Activated naive CD4-positive, alpha-beta T cell treated with anti-CD3 and anti-CD28 coated beads, Interleukin-2, amount 10 ng/mL, durations not matched to agents 7 days and 5 days (primary cell): ENCODE measurements at regions not wholly inside any gene's neighbourhood (a gene's known extent, or its start where the extent isn't known, plus 50 kb on each side); places are given as distances from the start of the nearest gene placed in this dataset.
"Not testable (repeated sequence)": the region's sequence is repeated elsewhere in the genome, so short reads cannot be mapped to it uniquely, and the experiment has no call there.

Experiments
- CTCF ChIA-PET: fragments of 350-600 bp; sonication (Branson Sonifier 250); formaldehyde crosslinking; loops from one replicate; lab custom pipeline; 2021; ENCODE audit warnings: antibody characterized with exemption; lab: Charles Lee
- DNase-seq: peaks from one replicate; pipeline ENCODE4 v3.0.0-alpha.2; 2020
- H3K27ac Mint-ChIP-seq: one replicate; pipeline ENCODE4 v1.8.0; 2021; ENCODE audit warnings: mild to moderate bottlenecking, moderate library complexity, mixed read lengths
- H3K27me3 Mint-ChIP-seq: one replicate; pipeline ENCODE4 v1.8.0; 2021; ENCODE audit warnings: mild to moderate bottlenecking, mixed read lengths
- H3K36me3 Mint-ChIP-seq: one replicate; pipeline ENCODE4 v1.8.0; 2021; ENCODE audit warnings: mixed read lengths
- H3K4me1 Mint-ChIP-seq: one replicate; pipeline ENCODE4 v1.8.0; 2021; ENCODE audit warnings: mixed read lengths
- H3K4me3 Mint-ChIP-seq: one replicate; pipeline ENCODE4 v1.8.0; 2021; ENCODE audit warnings: mild to moderate bottlenecking, moderate library complexity, mixed read lengths
- H3K9me3 Mint-ChIP-seq: one replicate; pipeline ENCODE4 v1.8.0; 2021; ENCODE audit warnings: mixed read lengths

GRCh38 chr2:125224188-125224587, 1199.1 kb downstream of the CNTNAP5 start:
- H3K4me3 Mint-ChIP-seq = no peak overlapping the region
- CTCF ChIA-PET = no interaction called here
- no peak overlapping the region for H3K27ac Mint-ChIP-seq
- no peaks in the 10 kb centered on the region for H3K36me3 Mint-ChIP-seq
- H3K9me3 Mint-ChIP-seq = peaks cover 12% of the 10 kb centered on the region
- no peak for DNase-seq
- H3K4me1 Mint-ChIP-seq = no peaks in the 10 kb centered on the region
- no peaks in the 10 kb centered on the region for H3K27me3 Mint-ChIP-seq

GRCh38 chr2:125224830-125225229, 1199.7 kb downstream of the CNTNAP5 start:
- peaks cover 12% of the 10 kb centered on the region for H3K9me3 Mint-ChIP-seq
- H3K4me3 Mint-ChIP-seq = no peak overlapping the region
- no peak for DNase-seq
- no peaks in the 10 kb centered on the region for H3K4me1 Mint-ChIP-seq
- no peaks in the 10 kb centered on the region for H3K27me3 Mint-ChIP-seq
- CTCF ChIA-PET = no interaction called here
- no peak overlapping the region for H3K27ac Mint-ChIP-seq
- no peaks in the 10 kb centered on the region for H3K36me3 Mint-ChIP-seq

GRCh38 chr2:125227843-125228392, 1202.8 kb downstream of the CNTNAP5 start:
- H3K4me3 Mint-ChIP-seq = no peak overlapping the region
- H3K27ac Mint-ChIP-seq = no peak overlapping the region
- H3K9me3 Mint-ChIP-seq = peaks cover 10% of the 10 kb centered on the region
- CTCF ChIA-PET = interaction anchor here (0.8 kb wide), 1 partner anchor 1148 kb away, joined by 4 read pairs; no protein-coding TSS in a partner anchor
- DNase-seq = no peak
- no peaks in the 10 kb centered on the region for H3K36me3 Mint-ChIP-seq
- no peaks in the 10 kb centered on the region for H3K4me1 Mint-ChIP-seq
- no peaks in the 10 kb centered on the region for H3K27me3 Mint-ChIP-seq

DNA sequence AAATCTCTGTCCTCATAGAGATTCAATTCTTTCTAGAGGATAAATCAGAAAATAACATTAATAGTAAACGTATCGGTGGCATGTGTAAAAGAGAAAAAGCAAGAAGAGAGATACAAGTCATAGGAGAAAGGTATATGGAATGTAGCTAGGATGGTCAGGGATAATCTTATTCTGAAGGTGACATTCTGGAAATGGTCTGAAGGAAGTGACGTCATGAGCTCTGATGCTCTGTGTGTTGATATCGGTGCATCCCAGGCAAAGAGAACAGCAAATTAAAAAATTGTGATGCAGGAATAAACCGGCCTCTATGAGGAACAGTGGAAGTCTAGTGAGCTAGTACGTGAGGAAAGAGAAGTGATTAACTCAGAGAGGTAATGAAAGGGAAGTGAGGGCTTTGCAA, 1215.8 kb downstream of the CNTNAP5 start:
- Mint-ChIP-seq H3K9me3 (peaks cover 13% of the 10 kb centered on the region), H3K4me3 (no peak overlapping the region), H3K27me3 (no peaks in the 10 kb centered on the region), H3K27ac (no peak overlapping the region), H3K36me3 (no peaks in the 10 kb centered on the region), H3K4me1 (no peaks in the 10 kb centered on the region)
- no peak for DNase-seq
- CTCF ChIA-PET = no interaction called here

GRCh38 chr2:125243074-125243473, 1218.0 kb downstream of the CNTNAP5 start:
- no peaks in the 10 kb centered on the region for H3K4me1 Mint-ChIP-seq
- peaks cover 12% of the 10 kb centered on the region for H3K9me3 Mint-ChIP-seq
- CTCF ChIA-PET = no interaction called here
- H3K4me3 Mint-ChIP-seq = no peak overlapping the region
- no peak overlapping the region for H3K27ac Mint-ChIP-seq
- no peaks in the 10 kb centered on the region for H3K27me3 Mint-ChIP-seq
- H3K36me3 Mint-ChIP-seq = no peaks in the 10 kb centered on the region
- no peak for DNase-seq

DNA sequence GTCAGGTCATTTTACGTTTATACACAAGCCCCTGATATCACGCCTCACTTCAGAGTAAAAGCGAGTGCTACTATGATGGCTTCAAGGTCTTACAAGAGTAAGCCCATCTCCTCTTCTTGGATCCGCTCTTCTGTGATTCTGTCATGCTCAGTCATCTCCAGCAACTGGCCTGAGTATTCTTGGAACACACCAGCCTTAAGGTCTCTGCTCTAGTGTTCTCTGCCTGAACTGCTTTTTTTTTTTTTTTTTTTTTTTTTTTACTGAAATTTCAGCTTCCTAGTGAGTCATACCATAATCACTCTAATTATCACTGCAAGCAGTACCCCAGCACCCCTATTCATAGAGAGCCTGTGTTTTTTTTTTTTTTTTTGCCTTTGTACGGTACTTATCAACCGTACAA, 1228.9 kb downstream of the CNTNAP5 start:
- Mint-ChIP-seq H3K36me3 (no peaks in the 10 kb centered on the region), H3K27ac (no peak overlapping the region), H3K9me3 (peaks cover 3% of the 10 kb centered on the region), H3K27me3 (no peaks in the 10 kb centered on the region), H3K4me1 (no peaks in the 10 kb centered on the region), H3K4me3 (no peak overlapping the region)
- CTCF ChIA-PET = no interaction called here
- no peak for DNase-seq

- Mint-ChIP-seq H3K27ac (no peak overlapping the region), H3K9me3 (peaks cover 13% of the 10 kb centered on the region), H3K36me3 (no peaks in the 10 kb centered on the region), H3K4me3 (no peak overlapping the region), H3K4me1 (no peaks in the 10 kb centered on the region), H3K27me3 (no peaks in the 10 kb centered on the region)
- CTCF ChIA-PET = no interaction called here
- no peak for DNase-seq
Measured at GRCh38 chr2:125259451-125259850, 1234.4 kb downstream of the CNTNAP5 start.

GRCh38 chr2:125260366-125260930, 1235.4 kb downstream of the CNTNAP5 start:
- H3K36me3 Mint-ChIP-seq, H3K27me3 Mint-ChIP-seq, H3K4me3 Mint-ChIP-seq, DNase-seq, H3K4me1 Mint-ChIP-seq, H3K27ac Mint-ChIP-seq, CTCF ChIA-PET: not testable (repeated sequence)
- peaks cover 13% of the 10 kb centered on the region for H3K9me3 Mint-ChIP-seq

DNA sequence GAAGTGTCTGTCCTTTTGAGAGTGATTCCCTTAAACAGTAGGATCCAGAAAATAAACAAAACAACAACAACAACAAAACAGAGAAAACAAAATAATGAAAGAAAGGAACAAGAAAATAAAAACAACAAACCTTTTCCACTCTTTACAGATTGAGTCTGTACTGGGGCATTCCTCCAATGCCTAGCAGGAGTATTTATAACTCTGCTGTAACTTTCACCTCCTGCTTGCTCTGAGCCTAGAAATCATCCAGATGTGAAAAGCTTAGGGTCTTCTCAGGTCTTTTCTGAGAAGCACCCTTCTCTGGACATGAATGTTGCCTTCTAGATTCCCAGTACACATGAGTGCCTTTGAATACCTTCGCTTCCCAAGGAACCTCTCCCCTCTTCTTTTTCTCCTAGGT, 1239.4 kb downstream of the CNTNAP5 start:
- no peaks in the 10 kb centered on the region for H3K27me3 Mint-ChIP-seq
- DNase-seq = no peak
- CTCF ChIA-PET = no interaction called here
- no peaks in the 10 kb centered on the region for H3K4me1 Mint-ChIP-seq
- no peak overlapping the region for H3K27ac Mint-ChIP-seq
- H3K36me3 Mint-ChIP-seq = no peaks in the 10 kb centered on the region
- peaks cover 10% of the 10 kb centered on the region for H3K9me3 Mint-ChIP-seq
- H3K4me3 Mint-ChIP-seq = no peak overlapping the region

GRCh38 chr2:125267683-125268082, 1242.6 kb downstream of the CNTNAP5 start:
- H3K27me3 Mint-ChIP-seq = no peaks in the 10 kb centered on the region
- peaks cover 6% of the 10 kb centered on the region for H3K9me3 Mint-ChIP-seq
- H3K36me3 Mint-ChIP-seq = no peaks in the 10 kb centered on the region
- CTCF ChIA-PET = no interaction called here
- H3K27ac Mint-ChIP-seq = no peak overlapping the region
- H3K4me3 Mint-ChIP-seq = no peak overlapping the region
- no peaks in the 10 kb centered on the region for H3K4me1 Mint-ChIP-seq
- DNase-seq = no peak

DNA sequence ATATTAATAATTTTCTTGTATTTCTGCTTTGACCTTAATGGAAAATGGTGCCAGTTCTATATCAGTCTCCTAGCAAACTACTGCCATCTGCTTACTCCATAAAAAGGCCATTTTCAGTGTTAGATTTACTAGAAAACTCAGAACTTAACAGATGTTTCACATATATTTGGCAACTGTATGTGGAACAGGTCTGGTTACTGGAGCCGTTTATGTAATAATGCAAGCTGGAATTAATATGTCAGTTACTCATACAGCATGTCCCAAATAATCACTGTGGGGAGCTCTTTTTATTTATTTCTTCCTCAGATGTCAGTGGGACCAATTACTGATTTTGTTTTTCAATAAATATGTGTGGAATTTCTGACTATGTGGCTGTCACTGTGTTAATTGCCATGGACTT, 1247.6 kb downstream of the CNTNAP5 start:
- Mint-ChIP-seq H3K27ac (no peak overlapping the region), H3K27me3 (no peaks in the 10 kb centered on the region), H3K4me1 (no peaks in the 10 kb centered on the region), H3K9me3 (peaks cover 13% of the 10 kb centered on the region), H3K4me3 (no peak overlapping the region), H3K36me3 (no peaks in the 10 kb centered on the region)
- CTCF ChIA-PET = no interaction called here
- no peak for DNase-seq

GRCh38 chr2:125274718-125275117, 1249.6 kb downstream of the CNTNAP5 start:
- no peak overlapping the region for H3K27ac Mint-ChIP-seq
- H3K36me3 Mint-ChIP-seq = no peaks in the 10 kb centered on the region
- no peaks in the 10 kb centered on the region for H3K4me1 Mint-ChIP-seq
- no peaks in the 10 kb centered on the region for H3K27me3 Mint-ChIP-seq
- no peak overlapping the region for H3K4me3 Mint-ChIP-seq
- peaks cover 23% of the 10 kb centered on the region for H3K9me3 Mint-ChIP-seq
- CTCF ChIA-PET = no interaction called here
- DNase-seq = no peak

DNA sequence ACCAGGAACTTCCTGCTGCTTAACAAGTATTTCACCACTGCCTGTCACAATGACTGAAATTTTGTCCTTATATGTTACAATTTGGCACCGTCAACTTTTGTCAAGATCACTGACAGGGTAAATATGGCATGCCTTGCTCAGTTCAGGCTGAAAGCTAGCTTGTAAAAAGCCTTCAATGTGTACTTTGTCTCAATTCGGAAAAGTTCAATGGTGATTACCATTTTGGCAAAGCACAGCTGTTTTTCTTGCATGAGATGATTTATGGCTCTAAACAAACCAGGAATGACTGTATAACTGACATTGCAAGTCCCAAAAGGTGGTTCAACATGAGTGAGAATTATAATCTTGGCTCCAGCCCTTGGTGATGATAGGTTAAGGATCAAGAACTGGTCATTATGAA, 1255.2 kb downstream of the CNTNAP5 start:
- CTCF ChIA-PET = no interaction called here
- no peaks in the 10 kb centered on the region for H3K4me1 Mint-ChIP-seq
- H3K27ac Mint-ChIP-seq = no peak overlapping the region
- H3K27me3 Mint-ChIP-seq = no peaks in the 10 kb centered on the region
- peaks cover 17% of the 10 kb centered on the region for H3K9me3 Mint-ChIP-seq
- no peak for DNase-seq
- H3K4me3 Mint-ChIP-seq = no peak overlapping the region
- no peaks in the 10 kb centered on the region for H3K36me3 Mint-ChIP-seq

- Mint-ChIP-seq H3K9me3 (peaks cover 13% of the 10 kb centered on the region), H3K27me3 (no peaks in the 10 kb centered on the region), H3K27ac (no peak overlapping the region), H3K4me3 (no peak overlapping the region), H3K4me1 (no peaks in the 10 kb centered on the region), H3K36me3 (no peaks in the 10 kb centered on the region)
- DNase-seq = no peak
- CTCF ChIA-PET = no interaction called here
Measured at GRCh38 chr2:125281242-125281641, 1256.2 kb downstream of the CNTNAP5 start.

DNA sequence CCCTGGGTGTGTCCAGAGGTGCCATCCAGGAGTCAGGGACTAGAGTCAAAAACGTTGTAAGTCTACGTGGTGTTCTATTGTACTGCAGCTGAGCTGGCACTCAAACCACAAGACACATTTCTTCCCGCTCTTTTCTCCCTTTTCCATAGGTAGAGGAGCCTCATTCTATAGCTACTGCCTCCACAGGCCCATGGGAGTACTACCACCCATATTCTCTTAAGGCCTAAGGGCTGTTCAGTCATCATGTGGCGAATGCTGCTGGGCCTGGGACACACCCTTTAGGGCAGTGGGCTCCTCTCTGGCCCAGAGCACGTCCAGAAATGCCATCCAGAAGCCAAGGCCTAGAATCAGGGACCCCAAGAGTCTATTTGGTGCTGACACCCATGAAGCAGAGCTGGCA, 1271.7 kb downstream of the CNTNAP5 start:
- Mint-ChIP-seq H3K4me1 (no peaks in the 10 kb centered on the region), H3K27me3 (no peaks in the 10 kb centered on the region), H3K9me3 (peaks cover 4% of the 10 kb centered on the region), H3K27ac (no peak overlapping the region), H3K36me3 (no peaks in the 10 kb centered on the region), H3K4me3 (no peak overlapping the region)
- CTCF ChIA-PET = no interaction called here
- DNase-seq = no peak
